ENCODE measurements at regions not wholly inside any gene's neighbourhood (a gene's known extent, or its start where the extent isn't known, plus 50 kb on each side); places are given as distances from the start of the nearest gene placed in this dataset.

GRCh38 chr12:75710361-75711069 lies 199.1 kb upstream of the KRR1 start:
- TF ChIP-seq BRD4 (CRISPR knock-in tag; IDR thresholded peaks at IDR 0.05) (no peak), ZNF558 (CRISPR knock-in tag; IDR thresholded peaks at IDR 0.05; ENCODE audit: borderline replicate concordance) (no peak), ZNF740 (CRISPR knock-in tag; IDR thresholded peaks at IDR 0.05) (no peak), SSRP1 (CRISPR knock-in tag; IDR thresholded peaks at IDR 0.05) (no peak), EP300 (IDR thresholded peaks at IDR 0.05; ENCODE audit: low read depth in 2 of 2, low read length in 2 of 2) (no peak), EP300 (CRISPR knock-in tag; IDR thresholded peaks at IDR 0.05; ENCODE audit: borderline replicate concordance) (no peak), CTCF (CRISPR knock-in tag; IDR thresholded peaks at IDR 0.05) (no peak), POLR2A (IDR thresholded peaks at IDR 0.05; ENCODE audit: insufficient read depth in 1 of 2, low read depth in 2 of 2, low read length in 2 of 2) (no peak), FOXA3 (CRISPR knock-in tag; IDR thresholded peaks at IDR 0.05) (no peak)
